SKM-1 treated with dmso at 0.1 percent for 144 hours (cell line): ENCODE measurements at regions not wholly inside any gene's neighbourhood (a gene's known extent, or its start where the extent isn't known, plus 50 kb on each side); places are given as distances from the start of the nearest gene placed in this dataset.
"Not testable (repeated sequence)": the region's sequence is repeated elsewhere in the genome, so short reads cannot be mapped to it uniquely, and the experiment has no call there.

ENCODE experiments used
- DNase-seq: peaks from one replicate; lab custom pipeline; 2025; ENCODE audit not compliant: unreplicated experiment; lab: John Stamatoyannopoulos, UW

DNA sequence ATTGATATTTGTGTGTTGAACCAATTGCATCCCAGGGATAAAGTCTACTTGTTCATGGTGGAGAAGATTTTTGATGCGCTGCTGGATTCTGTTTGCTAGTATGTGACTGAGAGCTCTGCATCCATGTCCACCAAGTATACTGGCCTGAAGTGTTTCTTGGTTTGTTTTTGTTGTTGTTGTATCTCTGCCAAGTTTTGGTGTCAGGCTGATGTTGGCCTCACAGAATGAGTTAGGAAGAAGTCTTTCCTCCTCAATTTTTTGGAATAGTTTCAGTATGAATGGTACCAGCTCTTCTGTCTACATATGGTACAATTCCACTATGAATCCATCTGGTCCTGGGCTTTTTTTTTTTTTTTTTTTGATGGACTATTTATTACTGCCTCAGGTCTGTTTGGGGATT lies 50.9 kb upstream of the OSTN start:
- no peak for DNase-seq

DNA sequence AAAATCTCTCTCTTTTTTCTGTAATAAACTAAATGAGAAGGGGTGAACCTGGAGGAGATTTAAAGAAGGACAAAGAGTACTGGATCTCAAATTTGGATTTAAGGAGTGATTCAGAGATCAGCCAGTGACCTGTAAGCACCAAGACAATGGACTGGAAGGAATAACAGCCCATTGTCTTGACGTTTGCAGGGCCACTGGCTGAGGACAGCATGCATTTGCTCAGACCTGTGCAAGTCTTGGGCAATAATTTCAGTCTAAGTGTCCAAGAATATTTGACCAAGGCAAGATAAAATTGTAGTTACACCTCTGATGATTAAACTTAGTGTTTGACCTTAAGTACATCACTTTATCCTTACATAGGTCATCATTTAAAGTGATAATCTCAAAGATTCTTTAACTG lies 55.8 kb upstream of the OSTN start:
- no peak for DNase-seq

DNA sequence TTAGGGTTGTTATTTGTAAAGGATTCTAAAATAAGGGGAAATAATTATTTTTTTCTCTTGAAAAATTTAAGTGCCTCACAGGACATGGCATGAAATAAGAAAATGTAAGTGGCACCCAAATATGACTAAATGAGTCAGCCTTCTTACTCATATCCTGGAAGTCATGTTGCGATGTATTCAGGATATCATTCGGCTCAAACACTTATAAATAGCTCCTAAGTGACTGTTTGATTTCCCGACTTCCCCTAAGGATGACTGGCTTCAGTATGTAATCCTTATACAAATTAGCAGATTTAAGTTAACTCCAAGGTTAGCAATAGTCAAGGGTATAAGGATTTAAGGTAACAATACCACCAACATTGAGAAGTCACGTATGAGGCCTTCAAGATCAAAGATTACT lies 57.3 kb upstream of the OSTN start:
- no peak for DNase-seq

DNA sequence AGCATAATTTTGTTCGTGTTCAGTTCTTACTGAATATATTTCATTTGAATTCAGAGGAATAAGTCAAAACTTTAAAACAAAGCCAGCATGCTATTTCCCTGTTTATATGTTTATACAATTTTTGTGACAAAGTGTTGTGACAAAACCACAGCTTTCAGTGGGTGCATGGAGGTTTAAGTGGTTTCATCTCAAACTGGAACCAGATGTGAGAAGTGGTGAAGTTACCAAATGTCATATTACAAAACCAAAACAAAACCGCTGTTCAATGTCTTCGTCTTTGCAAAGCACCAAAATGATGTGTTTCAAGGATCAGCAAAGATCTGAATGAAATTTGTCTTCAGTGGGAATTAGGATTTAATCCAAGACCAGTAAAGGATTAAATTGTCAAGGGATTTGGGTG lies 59.3 kb upstream of the OSTN start:
- no peak for DNase-seq

DNA sequence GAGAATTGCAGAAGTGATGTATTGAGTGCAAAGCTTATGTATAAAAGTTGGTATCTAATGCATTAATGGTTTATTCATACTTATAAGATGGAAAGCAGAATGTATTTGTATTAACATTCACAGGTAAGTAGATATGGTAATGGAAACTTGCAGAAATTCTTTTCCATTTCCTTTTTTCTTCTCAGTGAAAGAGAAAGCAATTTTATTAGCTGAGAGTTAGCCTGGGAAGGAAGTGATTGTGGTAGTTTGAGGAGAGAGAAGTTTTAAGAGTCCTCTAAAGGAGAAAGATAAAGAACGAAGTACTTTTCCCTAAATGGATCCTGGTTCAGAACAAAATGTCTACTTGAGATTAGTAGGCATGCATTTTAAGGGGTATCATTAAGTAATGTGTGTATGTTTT lies 60.1 kb upstream of the OSTN start:
- no peak for DNase-seq

DNA sequence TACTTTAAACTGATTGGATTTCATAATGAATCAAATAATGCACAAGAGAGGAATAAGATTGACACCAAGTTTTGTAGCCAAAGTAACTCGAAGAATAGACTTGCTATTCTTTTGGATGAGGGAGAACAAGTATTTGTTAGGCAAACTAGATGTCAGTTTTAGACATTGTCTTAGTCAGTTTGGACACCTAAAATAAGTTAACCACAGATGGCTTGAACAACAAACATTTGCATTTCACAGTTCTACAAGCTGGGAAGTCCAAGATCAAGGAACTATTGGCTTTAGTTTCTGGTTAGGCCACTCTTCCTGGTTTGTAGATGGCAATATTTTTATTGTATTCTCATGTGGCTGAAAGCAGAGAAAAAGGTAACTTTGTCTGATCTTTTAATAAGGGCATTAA lies 61.3 kb upstream of the OSTN start:
- DNase-seq, result no peak

DNA sequence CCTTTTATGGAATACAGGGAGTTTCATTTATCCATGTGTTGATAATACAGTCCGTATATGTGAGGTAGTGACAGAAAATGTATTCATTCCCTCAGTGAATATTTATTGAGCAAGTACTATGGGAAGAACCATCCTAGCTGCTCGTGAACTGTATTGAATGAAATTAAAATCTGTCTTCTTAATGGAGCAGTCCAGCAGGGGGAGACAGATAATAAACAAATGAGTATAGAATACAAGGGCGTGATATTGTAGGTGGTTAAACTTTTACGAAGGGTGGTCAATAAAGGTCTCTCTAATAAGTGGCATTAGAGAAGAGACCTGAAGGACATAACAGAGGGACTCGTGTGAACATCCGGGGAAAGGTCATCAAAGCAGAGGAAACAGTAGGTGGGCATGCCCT lies 62.7 kb upstream of the OSTN start:
- no peak for DNase-seq

DNA sequence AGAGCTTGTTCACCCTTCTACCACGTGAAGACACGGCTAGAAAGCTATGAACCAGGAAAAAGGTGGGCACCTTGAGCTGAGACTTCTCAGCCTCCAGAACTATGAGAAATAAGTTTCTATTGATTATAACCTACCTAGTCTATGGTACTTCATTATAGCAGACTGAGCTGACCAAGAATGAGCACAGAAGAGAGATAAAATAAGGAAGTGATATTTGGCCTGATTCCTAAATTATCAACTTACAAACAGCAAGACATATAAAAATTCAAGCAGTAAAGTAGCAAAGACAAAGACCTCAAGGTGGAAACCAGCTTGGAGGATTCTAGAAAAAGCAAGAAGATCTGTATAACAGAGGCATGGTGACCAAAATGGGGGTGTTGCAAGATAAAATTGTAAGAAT lies 63.9 kb upstream of the OSTN start:
- DNase-seq, result no peak

DNA sequence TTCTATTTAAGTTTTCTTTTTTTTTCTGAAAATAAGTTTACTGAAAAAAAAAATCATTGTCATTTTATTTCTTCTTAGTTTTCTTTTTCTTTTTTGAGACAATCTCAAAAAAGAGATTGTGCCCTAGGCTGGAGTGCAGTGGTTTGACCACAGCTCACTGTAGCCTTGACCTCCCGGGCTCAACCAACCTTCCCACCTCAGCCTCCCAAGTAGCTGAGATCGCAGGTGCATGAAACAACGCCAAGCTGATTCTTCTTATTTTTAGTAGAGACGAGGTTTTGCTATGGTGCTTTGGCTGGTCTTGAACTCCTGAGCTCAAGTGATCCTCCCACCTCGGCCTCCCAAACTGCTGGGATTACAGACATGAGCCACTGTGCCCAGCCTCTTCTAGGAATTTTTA lies 65.7 kb upstream of the OSTN start:
- DNase-seq, result no peak

DNA sequence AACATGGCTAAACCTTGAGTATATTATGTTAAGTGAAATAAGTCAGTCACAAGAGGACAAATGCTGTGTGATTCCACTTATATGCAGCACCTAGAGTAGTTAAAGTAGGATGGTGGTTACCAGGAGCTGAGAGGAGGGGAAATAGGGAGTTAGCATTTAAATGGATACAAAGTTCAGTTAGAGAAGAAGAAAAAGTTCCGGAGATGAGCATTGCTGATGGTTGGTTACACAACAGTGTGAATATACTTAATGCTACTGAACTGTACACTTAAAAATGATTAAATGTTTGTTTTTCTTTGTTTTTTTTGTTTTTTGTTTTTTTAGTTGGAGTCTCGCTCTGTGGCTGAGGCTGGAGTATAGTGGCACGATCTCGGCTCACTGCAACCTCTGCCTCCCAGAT lies 67.7 kb upstream of the OSTN start:
- no peak for DNase-seq

DNA sequence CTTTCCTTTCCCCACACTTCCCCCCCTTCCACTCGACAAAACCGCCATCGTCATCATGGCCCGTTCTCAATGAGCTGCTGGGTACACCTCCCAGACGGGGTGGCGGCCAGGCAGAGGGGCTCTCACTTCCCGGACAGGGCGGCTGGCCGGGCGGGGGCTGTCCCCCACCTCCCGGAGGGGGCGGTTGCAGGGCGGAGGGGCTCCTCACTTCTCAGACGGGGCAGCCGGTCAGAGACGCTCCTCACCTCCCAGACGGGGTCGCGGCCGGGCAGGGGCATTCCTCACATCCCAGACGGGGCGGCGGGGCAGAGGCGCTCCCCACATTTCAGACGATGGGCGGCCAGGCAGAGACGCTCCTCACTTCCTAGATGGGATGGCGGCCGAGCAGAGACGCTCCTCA lies 74.2 kb upstream of the OSTN start:
- DNase-seq, result not testable (repeated sequence)

DNA sequence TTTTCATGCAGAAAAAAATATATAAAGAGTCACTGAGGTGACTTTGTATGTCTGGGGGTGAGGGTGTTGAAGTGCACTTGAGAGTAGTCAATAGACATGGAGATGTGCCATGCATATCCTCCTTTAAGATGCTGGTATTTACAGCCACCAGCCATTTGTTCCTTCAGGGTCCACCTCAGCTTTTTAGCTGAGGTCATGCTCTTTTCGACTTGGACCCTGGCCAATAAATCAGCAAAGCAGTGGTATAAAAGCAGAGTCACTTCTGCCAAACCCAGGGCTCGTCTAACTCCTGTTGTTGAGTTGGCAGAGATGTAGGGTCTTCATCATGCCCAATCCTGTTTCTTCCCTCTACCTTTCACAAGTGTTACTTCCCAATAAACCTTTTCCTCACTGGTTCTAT lies 75.1 kb upstream of the OSTN start:
- no peak for DNase-seq

DNA sequence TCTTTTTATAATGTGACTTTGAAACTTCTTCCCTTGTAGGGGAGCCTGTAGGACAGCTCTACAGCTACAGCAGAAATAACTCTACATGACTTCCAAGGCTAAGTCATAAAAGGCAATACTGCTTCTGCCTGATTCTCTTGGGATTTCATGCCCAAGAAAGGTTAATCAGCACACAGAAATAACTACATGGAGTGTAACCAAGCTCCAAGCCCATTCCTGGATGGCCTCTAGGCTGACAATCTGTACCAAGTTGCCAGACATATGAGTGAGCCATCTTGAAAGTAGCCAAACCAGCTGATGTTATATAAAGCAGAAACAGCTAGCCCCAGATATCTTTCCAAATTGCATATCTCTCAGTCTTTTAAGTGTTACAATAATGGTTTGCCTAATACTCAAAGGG lies 75.8 kb upstream of the OSTN start:
- DNase-seq, result no peak

DNA sequence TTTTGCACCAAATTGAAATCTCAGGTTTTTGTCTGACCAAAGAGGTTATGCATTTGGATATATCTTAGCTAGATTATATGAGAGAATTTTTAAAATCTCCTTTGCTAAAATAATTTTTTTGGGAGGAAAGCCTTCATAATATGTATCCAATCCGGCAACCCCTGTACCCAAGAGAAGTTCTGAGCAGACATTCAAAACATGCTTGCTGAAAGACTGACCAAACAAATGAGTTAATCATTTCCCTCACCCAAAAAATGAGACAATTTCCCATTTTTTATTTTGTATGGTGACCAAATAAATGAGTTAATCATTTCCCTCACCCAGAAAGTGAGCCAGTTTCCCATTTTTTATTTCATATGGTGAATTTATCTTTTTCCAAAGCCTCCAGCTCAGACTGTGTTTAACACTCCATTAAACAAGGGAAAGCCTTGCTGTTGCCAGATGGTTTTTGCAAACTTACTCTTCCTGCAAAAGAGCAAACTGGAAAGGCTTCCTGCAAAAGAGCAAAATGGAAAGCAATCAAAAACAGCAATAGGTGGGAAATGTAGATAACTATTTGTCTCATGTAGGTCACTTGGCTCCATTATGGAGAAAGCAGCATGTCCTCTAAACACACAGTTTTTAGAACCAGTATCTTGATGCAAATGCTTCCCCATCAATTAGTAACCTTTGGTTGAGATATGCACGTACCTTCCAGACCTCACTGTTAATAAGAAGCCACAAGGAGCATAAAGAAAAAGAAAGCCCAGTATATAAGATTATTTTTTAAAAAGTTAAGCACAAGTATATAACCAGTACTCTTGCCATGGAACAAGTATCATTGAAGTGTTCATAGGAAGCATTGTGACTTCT lies 78.4 kb upstream of the OSTN start:
- no peak for DNase-seq

DNA sequence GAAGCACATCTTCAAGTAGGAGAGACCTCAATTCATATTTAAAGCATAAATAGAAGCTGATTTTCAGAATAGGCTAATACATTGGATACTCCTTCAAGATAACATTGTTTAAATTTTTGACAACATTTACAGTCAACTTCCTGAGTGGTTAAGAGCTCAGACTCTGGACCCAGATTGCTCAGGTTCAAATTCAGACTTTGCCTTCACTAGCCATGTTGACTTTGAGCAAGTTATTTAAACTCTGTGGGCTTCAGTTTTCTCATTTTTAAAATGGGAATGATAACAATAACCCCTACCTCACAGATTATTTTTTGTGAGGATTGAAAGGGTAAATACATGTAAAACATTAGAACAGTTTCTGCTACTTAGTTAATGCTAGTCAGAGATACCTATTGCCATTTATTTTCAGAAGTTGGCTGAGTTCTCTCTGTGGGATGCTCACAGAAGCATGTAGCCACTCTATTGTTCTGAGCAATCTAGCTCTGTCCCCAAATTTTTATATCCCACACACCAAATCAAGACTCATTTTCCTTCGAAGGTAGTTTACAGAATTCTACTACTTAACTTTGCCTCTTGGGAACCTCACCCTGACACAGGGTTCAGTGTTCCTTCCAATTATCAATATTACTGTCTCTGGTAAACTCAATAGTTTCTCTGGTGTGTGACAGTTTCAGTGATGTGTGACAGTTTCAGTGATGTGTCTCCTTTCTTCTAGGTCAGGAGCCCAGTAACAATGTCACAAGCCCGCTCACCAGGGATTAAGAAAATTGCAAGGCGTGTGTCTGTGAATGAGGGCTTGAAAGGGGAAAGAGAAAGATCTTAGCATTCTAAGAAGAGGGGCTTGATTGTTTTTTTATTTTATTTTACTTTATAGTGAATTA lies 79.4 kb upstream of the OSTN start:
- DNase-seq, result no peak

DNA sequence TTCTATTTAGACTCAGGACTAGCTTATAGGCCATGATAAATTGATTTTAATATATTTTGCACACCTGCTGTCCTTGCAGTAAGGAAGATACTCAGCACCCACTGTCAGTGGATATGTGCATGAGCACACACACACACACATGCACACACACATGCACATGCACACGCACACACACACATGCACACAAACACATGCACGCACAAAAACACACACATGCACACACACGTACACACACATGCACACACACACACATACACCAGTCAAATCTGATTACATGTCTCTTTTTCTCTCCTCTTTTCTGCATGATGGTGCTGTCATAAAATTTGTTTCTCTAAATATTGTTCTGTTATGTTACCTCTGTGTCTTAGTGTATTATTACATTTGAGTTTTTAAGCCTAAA lies 87.3 kb upstream of the OSTN start:
- no peak for DNase-seq

DNA sequence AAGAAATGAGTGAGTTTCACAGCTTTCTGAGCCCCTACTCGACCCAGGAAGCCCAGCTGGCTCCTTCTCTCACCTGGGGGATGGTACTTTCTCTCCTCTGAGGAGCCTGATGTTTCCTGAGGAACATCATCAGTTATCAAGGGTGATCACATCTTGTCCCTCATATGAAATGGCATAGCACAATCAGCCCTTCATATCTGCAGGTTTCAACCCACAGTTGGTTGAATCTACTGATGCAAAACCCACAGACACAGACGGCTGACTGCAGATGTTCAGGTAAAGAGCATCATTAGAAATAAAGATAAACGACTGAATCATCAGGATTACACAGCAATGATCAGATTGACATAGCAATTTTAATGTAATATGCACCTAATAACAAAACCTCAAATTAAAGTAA lies 93.6 kb upstream of the OSTN start:
- no peak for DNase-seq

DNA sequence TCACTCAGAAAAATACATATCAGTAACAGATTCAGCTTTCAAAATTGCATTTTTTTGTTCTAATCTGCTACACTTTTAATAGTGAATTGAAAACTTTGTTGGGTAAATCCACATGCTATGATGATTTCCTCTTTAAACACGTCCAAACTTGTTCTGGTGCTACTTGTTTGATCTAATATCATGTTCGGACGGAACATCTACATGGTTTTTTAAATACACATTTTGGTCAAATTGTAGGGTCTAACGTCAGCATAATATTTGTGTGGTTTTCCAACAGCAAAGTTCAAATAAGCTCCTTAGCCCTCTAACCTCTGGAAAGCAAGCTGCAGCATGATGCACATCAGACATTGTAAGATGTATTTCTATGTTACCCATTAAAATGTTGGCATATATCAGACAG lies 98.5 kb upstream of the OSTN start:
- no peak for DNase-seq

DNA sequence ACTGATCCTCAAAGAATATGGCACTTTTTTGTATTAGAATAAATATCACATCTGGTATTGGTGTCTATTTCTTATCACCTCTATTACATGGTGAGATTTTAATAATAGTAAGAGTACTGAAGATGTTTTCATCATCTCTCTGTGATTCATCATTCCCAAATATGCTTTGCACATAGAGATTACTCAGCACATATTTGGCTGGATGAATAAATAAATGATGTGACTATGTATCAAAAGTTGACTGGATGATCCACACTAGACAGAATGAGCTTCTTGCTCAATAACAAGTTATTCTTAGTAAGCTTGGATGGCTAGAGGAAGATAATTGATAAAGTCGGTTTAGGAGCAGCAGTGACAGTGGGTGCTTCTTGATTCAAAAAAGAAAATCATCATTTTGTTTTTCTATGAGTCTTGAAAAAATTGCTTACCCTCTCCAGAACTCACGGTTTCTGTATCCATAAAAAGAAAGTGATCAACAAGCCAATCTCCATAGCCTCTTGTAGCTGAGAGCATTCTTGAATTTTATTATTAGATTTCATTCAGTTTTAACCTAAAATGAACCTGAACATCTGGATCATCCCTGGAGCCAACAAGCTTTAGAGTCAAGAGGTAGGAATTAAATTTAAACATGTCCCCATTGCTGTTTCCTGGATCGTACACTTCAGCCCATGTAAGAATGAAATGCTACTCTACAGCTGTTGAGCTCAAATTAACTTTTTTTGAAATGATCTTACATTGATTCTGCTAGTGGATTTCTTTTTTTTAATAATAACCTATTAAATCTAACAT lies 104.8 kb upstream of the OSTN start:
- DNase-seq, result no peak

DNA sequence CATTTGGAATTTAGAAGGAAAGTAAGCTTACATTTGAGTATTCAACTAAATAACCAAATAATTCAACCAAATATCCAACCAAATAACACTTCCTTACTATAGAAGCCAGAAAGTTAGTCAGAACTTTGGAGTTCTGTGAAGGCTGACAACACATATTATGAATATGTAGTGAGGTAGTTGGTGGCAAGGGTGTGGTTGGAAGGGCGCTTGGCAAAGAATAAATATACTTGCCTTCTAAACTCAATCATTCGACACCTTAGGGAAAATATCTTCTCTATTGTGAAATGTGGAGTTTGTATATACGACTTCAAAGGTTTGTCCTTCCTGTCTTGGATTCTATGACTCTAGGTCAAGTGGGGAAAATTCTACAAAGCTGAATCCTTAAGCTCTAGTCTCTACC lies 111.7 kb upstream of the OSTN start:
- DNase-seq, result no peak

DNA sequence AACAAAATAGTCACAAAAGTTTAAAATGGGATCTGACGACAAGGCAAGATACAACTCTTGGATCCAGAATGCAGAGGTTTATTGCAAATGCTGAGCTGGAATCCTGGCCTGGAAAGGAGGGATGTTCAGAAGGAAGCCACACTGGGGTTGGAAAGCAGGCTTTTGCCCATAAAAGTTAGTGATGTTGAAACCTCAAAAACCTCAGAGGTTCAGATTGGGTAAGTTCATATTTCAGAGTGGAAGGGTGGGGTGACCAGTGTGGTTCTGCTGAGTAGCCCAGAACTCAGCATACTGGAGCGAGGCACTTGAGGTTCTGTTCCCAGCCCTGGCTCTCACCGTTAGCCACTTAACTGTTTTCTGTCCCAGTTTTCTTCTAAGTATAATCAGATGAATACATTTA lies 114.0 kb upstream of the OSTN start:
- peak; percentile 22 for DNase-seq

DNA sequence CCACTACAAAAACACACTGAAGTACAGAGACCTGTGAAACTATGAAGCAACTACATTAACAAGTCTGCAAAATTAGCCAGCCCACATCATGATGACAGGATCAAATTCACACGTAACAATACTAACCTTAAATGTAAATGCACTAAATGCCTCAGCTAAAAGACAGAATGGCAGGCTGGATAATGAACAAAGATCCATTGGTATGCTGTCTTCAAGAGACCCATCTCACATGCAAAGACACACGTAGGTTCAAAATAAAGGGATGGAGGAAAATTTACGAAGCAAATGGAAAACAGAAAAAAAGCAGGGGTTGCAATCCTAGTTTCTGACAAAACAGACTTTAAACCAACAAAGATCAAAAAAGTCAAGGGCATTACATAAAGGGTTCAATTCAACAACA lies 120.1 kb upstream of the OSTN start:
- not testable (repeated sequence) for DNase-seq
